D721Med (cell line): ENCODE measurements at regions not wholly inside any gene's neighbourhood (a gene's known extent, or its start where the extent isn't known, plus 50 kb on each side); places are given as distances from the start of the nearest gene placed in this dataset.
"Not testable (repeated sequence)": the region's sequence is repeated elsewhere in the genome, so short reads cannot be mapped to it uniquely, and the experiment has no call there.

Experiments
- DNase-seq: peaks from one replicate; pipeline ENCODE4 v3.0.0; 2011; ENCODE audit warnings: low spot score; ENCODE audit not compliant: insufficient read length
- FAIRE-seq: peaks from 2 replicates; lab custom pipeline; 2011; peaks lifted over from hg19 to GRCh38; lab: Jason Lieb, UNC
- TF ChIP-seq, protein P1 (sequence below): IDR thresholded peaks from 2 replicates; pipeline ENCODE4 v1.5.1; 2012; ENCODE audit warnings: mild to moderate bottlenecking, control low read depth; ENCODE audit not compliant: insufficient read depth; ENCODE audit errors: missing control alignments

GRCh38 chr18:22585333-22585732 lies 167.6 kb upstream of the CTAGE1 start:
- TF ChIP-seq, protein P1, sequence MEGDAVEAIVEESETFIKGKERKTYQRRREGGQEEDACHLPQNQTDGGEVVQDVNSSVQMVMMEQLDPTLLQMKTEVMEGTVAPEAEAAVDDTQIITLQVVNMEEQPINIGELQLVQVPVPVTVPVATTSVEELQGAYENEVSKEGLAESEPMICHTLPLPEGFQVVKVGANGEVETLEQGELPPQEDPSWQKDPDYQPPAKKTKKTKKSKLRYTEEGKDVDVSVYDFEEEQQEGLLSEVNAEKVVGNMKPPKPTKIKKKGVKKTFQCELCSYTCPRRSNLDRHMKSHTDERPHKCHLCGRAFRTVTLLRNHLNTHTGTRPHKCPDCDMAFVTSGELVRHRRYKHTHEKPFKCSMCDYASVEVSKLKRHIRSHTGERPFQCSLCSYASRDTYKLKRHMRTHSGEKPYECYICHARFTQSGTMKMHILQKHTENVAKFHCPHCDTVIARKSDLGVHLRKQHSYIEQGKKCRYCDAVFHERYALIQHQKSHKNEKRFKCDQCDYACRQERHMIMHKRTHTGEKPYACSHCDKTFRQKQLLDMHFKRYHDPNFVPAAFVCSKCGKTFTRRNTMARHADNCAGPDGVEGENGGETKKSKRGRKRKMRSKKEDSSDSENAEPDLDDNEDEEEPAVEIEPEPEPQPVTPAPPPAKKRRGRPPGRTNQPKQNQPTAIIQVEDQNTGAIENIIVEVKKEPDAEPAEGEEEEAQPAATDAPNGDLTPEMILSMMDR, result no peak
- DNase-seq, result no peak
- no peak for FAIRE-seq

GRCh38 chr18:22585821-22586220 lies 168.1 kb upstream of the CTAGE1 start:
- TF ChIP-seq, protein P1, result no peak
- DNase-seq (no peak), FAIRE-seq (no peak)

- DNase-seq (no peak), FAIRE-seq (no peak)
- TF ChIP-seq, protein P1, result no peak
These were observed 173.5 kb upstream of the CTAGE1 start for GRCh38 chr18:22591222-22591621.

DNA sequence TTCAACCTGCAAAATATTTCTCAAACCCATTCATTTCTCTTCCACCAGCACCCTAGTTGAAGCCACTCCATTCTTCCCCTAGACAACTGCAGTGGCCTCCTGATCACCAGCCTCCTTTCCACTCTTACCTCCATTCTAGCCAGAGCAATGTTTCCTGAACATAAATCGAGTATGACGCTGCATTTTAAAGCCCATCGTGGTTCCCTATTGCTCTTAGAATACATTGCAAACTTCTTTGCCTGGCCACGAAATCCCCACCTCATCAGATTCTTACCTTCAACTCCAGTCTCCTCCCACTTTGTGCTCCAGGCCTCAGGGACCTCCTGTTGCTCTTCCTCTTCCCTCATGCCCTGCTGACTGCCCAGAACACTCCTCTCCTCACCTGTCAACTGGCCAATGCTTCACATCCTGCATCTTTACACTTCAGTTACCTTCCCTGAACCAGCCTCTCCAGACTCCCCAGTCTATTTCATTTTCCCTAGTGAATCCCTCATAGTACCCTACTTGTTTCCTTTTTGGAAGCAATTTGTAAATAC lies 176.5 kb upstream of the CTAGE1 start:
- TF ChIP-seq, protein P1, result no peak
- FAIRE-seq (no peak), DNase-seq (no peak)

GRCh38 chr18:22601481-22601880 lies 183.8 kb upstream of the CTAGE1 start:
- FAIRE-seq (no peak), DNase-seq (no peak)
- TF ChIP-seq, protein P1, result no peak

- not testable (repeated sequence) for DNase-seq, FAIRE-seq
These were observed 184.7 kb upstream of the CTAGE1 start for GRCh38 chr18:22602456-22602855.

DNA sequence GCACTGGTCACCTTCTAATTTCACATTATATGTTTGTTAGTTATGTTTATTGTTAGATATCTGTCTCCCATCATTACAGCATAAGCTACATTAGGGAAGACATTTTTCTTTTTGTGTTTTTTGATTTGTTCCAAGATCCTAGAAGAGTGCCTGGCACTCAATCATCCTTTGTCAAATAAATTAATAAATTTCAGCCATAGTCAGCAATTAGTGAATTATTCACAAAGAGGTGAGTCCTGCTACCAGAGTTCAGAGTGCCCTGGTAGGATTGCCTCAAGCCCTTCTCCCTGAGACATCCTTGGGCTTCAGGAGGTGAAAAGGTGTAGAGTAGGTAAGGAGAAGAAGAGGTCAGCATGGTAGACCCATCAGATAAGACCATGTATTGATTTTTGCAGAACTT lies 186.2 kb upstream of the CTAGE1 start:
- TF ChIP-seq, protein P1, result no peak
- DNase-seq, result no peak
- no peak for FAIRE-seq
